Spinal cord (tissue), 9 donors: ENCODE measurements at regions not wholly inside any gene's neighbourhood (a gene's known extent, or its start where the extent isn't known, plus 50 kb on each side); places are given as distances from the start of the nearest gene placed in this dataset.
"Not testable (repeated sequence)": the region's sequence is repeated elsewhere in the genome, so short reads cannot be mapped to it uniquely, and the experiment has no call there.

ENCODE experiments used
- DNase-seq, 6 donors: peaks; one replicate each; pipeline versions ENCODE4 v3.0.0 to v3.0.0-alpha.2; 2013 to 2015; ENCODE audit warnings: low spot score in 6 of 6, low read depth in 4 of 6
- H3K27ac ChIP-seq: one replicate; pipeline ENCODE4 v1.5.1; 2013; ENCODE audit warnings: low read depth, low read length, control low read depth
- H3K27me3 ChIP-seq: one replicate; pipeline ENCODE4 v1.6.1; 2013; ENCODE audit warnings: low read length; ENCODE audit not compliant: control insufficient read depth, insufficient read depth
- H3K36me3 ChIP-seq: one replicate; pipeline ENCODE4 v1.6.1; 2013; ENCODE audit warnings: low read length; ENCODE audit not compliant: control insufficient read depth, insufficient read depth
- H3K4me1 ChIP-seq: one replicate; pipeline ENCODE4 v1.6.1; 2013; ENCODE audit warnings: low read length; ENCODE audit not compliant: control insufficient read depth, insufficient read depth
- H3K4me3 ChIP-seq: one replicate; pipeline ENCODE4 v1.5.1; 2013; ENCODE audit warnings: low read depth, low read length, control low read depth
- H3K9me3 ChIP-seq: one replicate; pipeline ENCODE4 v1.6.1; 2013; ENCODE audit warnings: low read length; ENCODE audit not compliant: control insufficient read depth, insufficient read depth
- WGBS: methylation state at CpG from one replicate; pipeline ENCODE4 v1.1.5; 2013; ENCODE audit warnings: missing lambda C conversion rate; ENCODE audit not compliant: insufficient coverage; 5-methylcytosine and 5-hydroxymethylcytosine counted together
- donor health status: healthy.

- H3K36me3 ChIP-seq, H3K27me3 ChIP-seq, H3K4me3 ChIP-seq, H3K27ac ChIP-seq, H3K9me3 ChIP-seq, H3K4me1 ChIP-seq: not testable (repeated sequence)
- WGBS, result no CpG with 5 or more reads among the region's 10 CpGs
- peak in 1 of 6 donors; percentile 0 for DNase-seq
Measured at GRCh38 chr9:66601472-66601871, 299.1 kb upstream of the ZNF658 start.

GRCh38 chr9:66631521-66632046 lies 268.9 kb upstream of the ZNF658 start:
- not testable (repeated sequence) for H3K9me3 ChIP-seq, H3K36me3 ChIP-seq, H3K27me3 ChIP-seq, H3K4me1 ChIP-seq, DNase-seq, H3K27ac ChIP-seq, H3K4me3 ChIP-seq
- WGBS, result no CpG with 5 or more reads among the region's 22 CpGs

- H3K36me3 ChIP-seq, H3K9me3 ChIP-seq, H3K27ac ChIP-seq, H3K4me3 ChIP-seq, H3K4me1 ChIP-seq, H3K27me3 ChIP-seq, DNase-seq: not testable (repeated sequence)
- WGBS, result no CpG with 5 or more reads among the region's 2 CpGs
Measured at GRCh38 chr9:66647675-66648074, 252.8 kb upstream of the ZNF658 start.

- DNase-seq, H3K36me3 ChIP-seq, H3K4me3 ChIP-seq, H3K9me3 ChIP-seq, H3K27ac ChIP-seq, H3K27me3 ChIP-seq, H3K4me1 ChIP-seq: not testable (repeated sequence)
Measured at GRCh38 chr9:66690242-66690641, 210.3 kb upstream of the ZNF658 start.

- not testable (repeated sequence) for H3K4me1 ChIP-seq, H3K27ac ChIP-seq, H3K27me3 ChIP-seq, H3K4me3 ChIP-seq, H3K9me3 ChIP-seq, H3K36me3 ChIP-seq, DNase-seq
- whole genome bisulfite sequencing, result no CpG with 5 or more reads among the region's 6 CpGs
Measured at GRCh38 chr9:66695561-66696240, 204.8 kb upstream of the ZNF658 start.

- H3K4me3 ChIP-seq, H3K4me1 ChIP-seq, H3K27ac ChIP-seq, DNase-seq, H3K36me3 ChIP-seq, H3K9me3 ChIP-seq, H3K27me3 ChIP-seq: not testable (repeated sequence)
- no CpG with 5 or more reads among the region's 9 CpGs for WGBS
Measured at GRCh38 chr9:66697343-66698065, 203.0 kb upstream of the ZNF658 start.

GRCh38 chr9:66698066-66698455 lies 202.5 kb upstream of the ZNF658 start:
- not testable (repeated sequence) for H3K4me3 ChIP-seq, H3K27me3 ChIP-seq, DNase-seq, H3K9me3 ChIP-seq, H3K4me1 ChIP-seq, H3K27ac ChIP-seq, H3K36me3 ChIP-seq
- no CpG with 5 or more reads among the region's 4 CpGs for WGBS

GRCh38 chr9:66701411-66702377 lies 198.8 kb upstream of the ZNF658 start:
- DNase-seq, H3K36me3 ChIP-seq, H3K27ac ChIP-seq, H3K4me1 ChIP-seq, H3K27me3 ChIP-seq, H3K9me3 ChIP-seq, H3K4me3 ChIP-seq: not testable (repeated sequence)
- no CpG with 5 or more reads among the region's 3 CpGs for WGBS

- H3K36me3 ChIP-seq, DNase-seq, H3K4me3 ChIP-seq, H3K27me3 ChIP-seq, H3K9me3 ChIP-seq, H3K27ac ChIP-seq, H3K4me1 ChIP-seq: not testable (repeated sequence)
- WGBS, result no CpG with 5 or more reads among the region's 6 CpGs
Measured at GRCh38 chr9:66711553-66711952, 189.0 kb upstream of the ZNF658 start.
